Ascending aorta (tissue), 2 donors: ENCODE measurements at regions not wholly inside any gene's neighbourhood (a gene's known extent, or its start where the extent isn't known, plus 50 kb on each side); places are given as distances from the start of the nearest gene placed in this dataset.

ENCODE experiments used
- DNase-seq, 2 donors: peaks; one replicate each; pipeline ENCODE4 v3.0.0-alpha.2; 2019; ENCODE audit warnings: low spot score in 2 of 2
- H3K27ac ChIP-seq, 2 donors: fragments of 200-600 bp; sonication (generic); one replicate each; pipeline ENCODE4 v1.5.1; 2016 to 2017; ENCODE audit warnings: mild to moderate bottlenecking in 1 of 2
- H3K27me3 ChIP-seq: fragments of 200-600 bp; sonication (generic); one replicate; pipeline ENCODE4 v1.5.1; 2017
- H3K36me3 ChIP-seq, 2 donors: fragments of 200-600 bp; sonication (generic); one replicate each; pipeline ENCODE4 v1.5.1; 2016
- H3K4me1 ChIP-seq, 2 donors: fragments of 200-600 bp; sonication (generic); one replicate each; pipeline ENCODE4 v1.5.1; 2016 to 2017; ENCODE audit warnings: mild to moderate bottlenecking in 1 of 2
- H3K4me3 ChIP-seq, 2 donors: fragments of 200-600 bp; sonication (generic); one replicate each; pipeline ENCODE4 v1.5.1; 2016 to 2017; ENCODE audit warnings: mild to moderate bottlenecking in 1 of 2
- H3K9me3 ChIP-seq, 2 donors: fragments of 200-600 bp; sonication (generic); one replicate each; pipeline ENCODE4 v1.5.1; 2016
- intact Hi-C: fragments of 100-400 bp; cut with DNase I; formaldehyde crosslinking; loops from one replicate; pipeline ENCODE4 v1.15.1; 2023
- TF ChIP-seq, protein P1 (sequence below), 3 experiments: fragments of 200-600 bp in 2 of 3; fragments of 450-650 bp in 1 of 3; sonication (generic) in 2 of 3; IDR thresholded peaks; one replicate each; pipeline ENCODE4 v1.5.1; 2016 to 2019; ENCODE audit warnings: antibody characterized with exemption in 3 of 3, mild to moderate bottlenecking in 1 of 3, moderate library complexity in 1 of 3

DNA sequence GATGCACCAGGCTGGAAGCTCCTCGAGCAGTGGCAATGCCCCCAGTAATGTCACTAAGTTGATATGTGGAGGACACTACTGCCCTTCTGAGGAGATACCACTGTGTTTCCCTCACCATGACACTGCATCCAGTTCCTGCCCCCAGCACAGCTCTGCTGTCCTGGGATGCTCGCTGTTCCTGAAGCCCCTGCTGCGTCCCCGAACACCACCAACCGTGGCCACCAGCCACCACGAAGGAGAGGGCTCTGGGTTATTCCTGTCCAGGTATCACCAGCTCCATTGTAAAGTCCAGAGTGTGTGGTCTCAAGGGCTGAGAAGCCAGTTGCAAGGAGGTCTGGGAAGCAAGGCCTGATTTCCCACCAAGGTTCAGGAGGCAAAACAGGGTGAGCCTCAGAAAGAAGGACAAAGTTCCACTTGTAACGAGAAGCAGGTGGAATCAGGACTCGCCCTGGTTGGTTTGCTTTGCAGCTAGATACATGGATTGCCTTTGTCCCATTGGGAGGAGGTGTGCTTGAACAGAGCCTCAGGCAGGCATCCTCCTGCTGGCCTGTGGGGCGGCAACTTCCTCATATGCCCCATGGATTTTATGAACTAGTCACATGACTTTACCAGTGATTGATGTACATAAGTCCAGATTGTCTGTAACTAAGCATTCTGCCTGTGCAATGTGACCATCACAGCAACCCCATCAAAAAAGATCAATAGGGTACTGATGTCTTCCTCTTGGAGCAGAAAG lies 427.0 kb upstream of the VSTM2A start:
- no peak overlapping the region for H3K27ac ChIP-seq
- no peaks in the 10 kb centered on the region for H3K27me3 ChIP-seq
- H3K4me1 ChIP-seq: no peaks in the 10 kb centered on the region
- H3K9me3 ChIP-seq: no peaks in the 10 kb centered on the region
- DNase-seq: no peak
- no peaks in the 10 kb centered on the region for H3K36me3 ChIP-seq
- no peak overlapping the region for H3K4me3 ChIP-seq
- intact Hi-C loops: no loop called here
- TF ChIP-seq, protein P1, sequence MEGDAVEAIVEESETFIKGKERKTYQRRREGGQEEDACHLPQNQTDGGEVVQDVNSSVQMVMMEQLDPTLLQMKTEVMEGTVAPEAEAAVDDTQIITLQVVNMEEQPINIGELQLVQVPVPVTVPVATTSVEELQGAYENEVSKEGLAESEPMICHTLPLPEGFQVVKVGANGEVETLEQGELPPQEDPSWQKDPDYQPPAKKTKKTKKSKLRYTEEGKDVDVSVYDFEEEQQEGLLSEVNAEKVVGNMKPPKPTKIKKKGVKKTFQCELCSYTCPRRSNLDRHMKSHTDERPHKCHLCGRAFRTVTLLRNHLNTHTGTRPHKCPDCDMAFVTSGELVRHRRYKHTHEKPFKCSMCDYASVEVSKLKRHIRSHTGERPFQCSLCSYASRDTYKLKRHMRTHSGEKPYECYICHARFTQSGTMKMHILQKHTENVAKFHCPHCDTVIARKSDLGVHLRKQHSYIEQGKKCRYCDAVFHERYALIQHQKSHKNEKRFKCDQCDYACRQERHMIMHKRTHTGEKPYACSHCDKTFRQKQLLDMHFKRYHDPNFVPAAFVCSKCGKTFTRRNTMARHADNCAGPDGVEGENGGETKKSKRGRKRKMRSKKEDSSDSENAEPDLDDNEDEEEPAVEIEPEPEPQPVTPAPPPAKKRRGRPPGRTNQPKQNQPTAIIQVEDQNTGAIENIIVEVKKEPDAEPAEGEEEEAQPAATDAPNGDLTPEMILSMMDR (IDR thresholded peaks at IDR 0.05): no peak

DNA sequence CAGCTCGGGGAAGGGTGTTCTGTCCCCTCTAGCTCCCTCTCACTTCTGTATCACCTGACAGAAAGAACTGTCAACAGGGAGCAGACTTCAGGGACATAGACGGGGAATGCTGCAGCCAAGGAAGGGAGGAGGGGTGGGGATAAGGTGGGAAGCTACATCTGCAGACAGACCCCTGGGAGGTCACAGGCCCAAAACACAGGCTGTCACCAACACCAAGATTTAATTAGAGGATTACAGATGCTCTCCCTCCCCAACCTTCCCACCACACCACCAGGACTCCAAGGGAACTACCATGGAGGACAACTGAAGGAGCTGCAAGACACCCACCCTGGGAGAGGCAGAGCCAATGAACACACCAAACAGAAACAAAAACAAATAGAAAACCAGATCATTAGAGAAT lies 425.2 kb upstream of the VSTM2A start:
- H3K36me3 ChIP-seq: no peaks in the 10 kb centered on the region
- no peak overlapping the region for H3K4me3 ChIP-seq
- no peaks in the 10 kb centered on the region for H3K4me1 ChIP-seq
- no peak for DNase-seq
- H3K27me3 ChIP-seq: no peaks in the 10 kb centered on the region
- H3K9me3 ChIP-seq: no peaks in the 10 kb centered on the region
- intact Hi-C loops: no loop called here
- TF ChIP-seq, protein P1 (IDR thresholded peaks at IDR 0.05): no peak
- no peak overlapping the region for H3K27ac ChIP-seq

DNA sequence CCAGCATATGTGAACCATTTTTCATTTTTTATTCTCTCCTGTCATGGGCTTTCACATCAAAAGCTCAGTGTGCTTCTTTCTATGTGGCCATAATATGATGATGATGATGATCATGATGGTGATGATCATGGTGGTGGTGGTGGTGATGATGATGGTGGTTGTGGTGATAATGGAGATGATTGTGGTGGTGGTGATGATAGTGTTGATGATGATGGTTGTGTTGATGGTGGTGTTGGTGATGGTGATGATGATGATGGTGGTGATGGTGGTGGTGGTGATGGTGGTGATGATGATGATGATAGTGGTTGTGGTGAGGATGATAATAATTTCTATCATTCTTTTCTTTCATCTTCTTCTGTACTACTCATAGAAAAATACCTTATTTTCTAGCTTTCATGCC lies 413.1 kb upstream of the VSTM2A start:
- Histone ChIP-seq H3K27me3 (no peaks in the 10 kb centered on the region), H3K4me1 (no peaks in the 10 kb centered on the region), H3K27ac (no peak overlapping the region), H3K4me3 (no peak overlapping the region), H3K9me3 (no peaks in the 10 kb centered on the region), H3K36me3 (no peaks in the 10 kb centered on the region)
- intact Hi-C loops: no loop called here
- TF ChIP-seq, protein P1 (IDR thresholded peaks at IDR 0.05): no peak
- no peak for DNase-seq

DNA sequence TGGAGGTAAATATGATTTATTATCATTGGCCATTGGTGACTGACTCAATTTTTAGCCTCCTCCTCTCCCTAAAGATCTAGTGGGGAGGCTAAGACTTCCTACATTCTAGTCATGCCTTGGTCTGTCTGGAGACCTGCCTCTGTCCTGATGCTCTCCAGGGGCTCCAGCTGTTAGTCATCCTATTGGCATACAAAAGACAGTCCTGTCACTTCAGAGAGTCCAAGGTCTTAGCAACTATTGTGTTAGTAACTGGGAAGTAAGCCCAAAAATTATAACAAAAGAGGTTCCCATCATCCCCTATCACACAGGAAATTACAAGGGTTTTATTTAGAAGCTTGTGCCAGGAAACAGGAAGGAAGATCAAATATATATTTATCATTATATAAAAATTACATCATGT lies 400.6 kb upstream of the VSTM2A start:
- no peaks in the 10 kb centered on the region for H3K9me3 ChIP-seq
- H3K36me3 ChIP-seq: no peaks in the 10 kb centered on the region
- DNase-seq: no peak
- no peak overlapping the region for H3K4me3 ChIP-seq
- H3K27ac ChIP-seq: no peak overlapping the region
- H3K27me3 ChIP-seq: no peaks in the 10 kb centered on the region
- TF ChIP-seq, protein P1 (IDR thresholded peaks at IDR 0.05): no peak
- H3K4me1 ChIP-seq: no peaks in the 10 kb centered on the region
- intact Hi-C loops: no loop called here

DNA sequence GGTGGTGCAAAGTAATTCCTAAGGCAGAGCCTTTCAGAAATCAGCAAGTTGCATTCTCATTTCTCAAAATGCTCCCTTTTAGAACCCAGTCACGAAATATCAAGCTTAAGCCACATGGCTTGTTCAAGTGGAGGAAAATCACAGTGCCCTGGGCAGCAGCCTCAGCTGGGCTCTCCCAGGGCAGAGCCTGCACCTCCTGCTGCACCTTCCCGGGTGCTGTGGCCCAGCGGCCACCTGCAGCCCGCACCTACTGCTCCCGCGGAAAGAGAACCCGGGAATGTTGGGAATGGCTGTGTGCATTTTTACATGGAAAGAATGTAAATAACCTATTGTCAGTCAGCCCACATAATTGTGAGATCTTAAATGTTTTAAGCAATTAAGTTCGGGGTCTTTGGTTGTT lies 396.5 kb upstream of the VSTM2A start:
- H3K9me3 ChIP-seq: no peaks in the 10 kb centered on the region
- H3K27me3 ChIP-seq: no peaks in the 10 kb centered on the region
- no peaks in the 10 kb centered on the region for H3K4me1 ChIP-seq
- H3K4me3 ChIP-seq: no peak overlapping the region
- intact Hi-C loops: no loop called here
- H3K27ac ChIP-seq: no peak overlapping the region
- H3K36me3 ChIP-seq: no peaks in the 10 kb centered on the region
- TF ChIP-seq, protein P1 (IDR thresholded peaks at IDR 0.05): no peak
- no peak for DNase-seq

DNA sequence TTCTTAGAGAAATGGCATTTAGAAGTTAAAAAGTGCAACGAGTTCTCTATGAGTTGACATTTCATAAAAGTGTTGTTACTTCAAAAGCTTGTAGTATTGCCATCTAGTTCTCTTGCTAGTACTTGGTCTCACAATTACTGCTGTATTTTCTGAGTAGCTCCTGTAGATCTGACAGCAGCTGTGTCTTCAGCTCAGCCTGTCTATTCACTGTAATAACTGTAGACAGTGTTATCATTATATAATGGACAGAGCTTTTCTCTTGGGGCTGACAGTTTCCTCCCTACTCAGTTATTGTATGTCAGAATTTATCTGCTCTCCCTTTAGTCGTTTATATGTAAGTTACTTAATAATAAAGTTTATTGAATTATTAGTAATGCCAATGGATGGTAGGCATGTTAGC lies 388.7 kb upstream of the VSTM2A start:
- TF ChIP-seq, protein P1 (IDR thresholded peaks at IDR 0.05): no peak
- no peaks in the 10 kb centered on the region for H3K27me3 ChIP-seq
- intact Hi-C loops: no loop called here

More for the DNA sequence above, 388.7 kb upstream of the VSTM2A start:
- no peaks in the 10 kb centered on the region for H3K9me3 ChIP-seq
- H3K4me3 ChIP-seq: no peak overlapping the region
- H3K36me3 ChIP-seq: no peaks in the 10 kb centered on the region
- no peak for DNase-seq
- no peak overlapping the region for H3K27ac ChIP-seq
- no peaks in the 10 kb centered on the region for H3K4me1 ChIP-seq
